Naive thymus-derived CD4-positive, alpha-beta T cell (primary cell): ENCODE measurements at regions not wholly inside any gene's neighbourhood (a gene's known extent, or its start where the extent isn't known, plus 50 kb on each side); places are given as distances from the start of the nearest gene placed in this dataset.
A peak's percentile ranks its signal among the peaks of the same experiment; 100 is the strongest.
"Not testable (repeated sequence)": the region's sequence is repeated elsewhere in the genome, so short reads cannot be mapped to it uniquely, and the experiment has no call there.

Experiments
- ATAC-seq: fragments of 150-1000 bp; cut with Tn5 transposase; 2 replicates; pipeline ENCODE4 v1.10.0; 2021; ENCODE audit warnings: mild to moderate bottlenecking, moderate library complexity
- CTCF ChIA-PET: fragments of 350-600 bp; sonication (Branson Sonifier 250); formaldehyde crosslinking; loops from one replicate; lab custom pipeline; 2021; ENCODE audit warnings: antibody characterized with exemption; lab: Charles Lee
- POLR2A ChIA-PET: fragments of 350-600 bp; sonication (Branson Sonifier 250); formaldehyde crosslinking; loops from one replicate; lab custom pipeline; 2021; ENCODE audit warnings: antibody characterized with exemption, inconsistent platforms; lab: Charles Lee
- DNase-seq, 9 donors: peaks; one replicate each; pipeline versions ENCODE4 v3.0.0 to v3.0.0-alpha.2; 2020 to 2022; ENCODE audit warnings: mixed read lengths in 1 of 9
- H3K27ac ChIP-seq: one replicate; pipeline ENCODE4 v1.7.0; 2013; ENCODE audit warnings: mild to moderate bottlenecking, low read depth, low read length, moderate library complexity
- H3K27me3 ChIP-seq, 2 donors: one replicate each; pipeline ENCODE4 v1.7.0; 2013; ENCODE audit warnings: low read length in 2 of 2, mild to moderate bottlenecking in 2 of 2, moderate library complexity in 2 of 2; ENCODE audit not compliant: control insufficient read depth in 2 of 2, insufficient read depth in 2 of 2
- H3K36me3 ChIP-seq, 3 experiments: 1 replicate in 2 of 3; 2 replicates in 1 of 3; pipeline ENCODE4 v1.7.0; 2013; ENCODE audit warnings: low read length in 3 of 3, mild to moderate bottlenecking in 3 of 3, moderate library complexity in 1 of 3; ENCODE audit not compliant: insufficient read depth in 3 of 3, control insufficient read depth in 2 of 3
- H3K4me1 ChIP-seq, 2 donors: one replicate each; pipeline ENCODE4 v1.7.0; 2013; ENCODE audit warnings: low read length in 2 of 2, mild to moderate bottlenecking in 2 of 2, moderate library complexity in 1 of 2; ENCODE audit not compliant: control insufficient read depth in 2 of 2, insufficient read depth in 2 of 2
- H3K4me3 ChIP-seq: 2 replicates; pipeline ENCODE4 v1.7.0; 2013; ENCODE audit warnings: mild to moderate bottlenecking, low read length
- H3K9me3 ChIP-seq, 3 experiments: 1 replicate in 2 of 3; 2 replicates in 1 of 3; pipeline ENCODE4 v1.7.0; 2013; ENCODE audit warnings: low read length in 3 of 3; ENCODE audit not compliant: control insufficient read depth in 2 of 3
- H3K27ac Mint-ChIP-seq, 9 donors: one replicate each; pipeline ENCODE4 v1.8.0; 2020 to 2022; ENCODE audit warnings: mixed read lengths in 9 of 9, mild to moderate bottlenecking in 8 of 9, moderate library complexity in 5 of 9, inconsistent platforms in 2 of 9
- H3K27me3 Mint-ChIP-seq, 5 donors: one replicate each; pipeline ENCODE4 v1.8.0; 2021 to 2022; ENCODE audit warnings: mixed read lengths in 5 of 5, mild to moderate bottlenecking in 1 of 5
- H3K36me3 Mint-ChIP-seq, 5 donors: one replicate each; pipeline ENCODE4 v1.8.0; 2020 to 2022; ENCODE audit warnings: mixed read lengths in 5 of 5, mild to moderate bottlenecking in 3 of 5, inconsistent platforms in 1 of 5
- H3K4me1 Mint-ChIP-seq, 7 donors: one replicate each; pipeline ENCODE4 v1.8.0; 2020 to 2022; ENCODE audit warnings: mixed read lengths in 7 of 7, mild to moderate bottlenecking in 3 of 7, inconsistent platforms in 1 of 7
- H3K4me3 Mint-ChIP-seq, 10 donors: one replicate each; pipeline ENCODE4 v1.8.0; 2020 to 2022; ENCODE audit warnings: mild to moderate bottlenecking in 10 of 10, mixed read lengths in 10 of 10, moderate library complexity in 6 of 10, inconsistent platforms in 2 of 10
- H3K9me3 Mint-ChIP-seq, 11 donors: one replicate each; pipeline ENCODE4 v1.8.0; 2020 to 2022; ENCODE audit warnings: mixed read lengths in 11 of 11, mild to moderate bottlenecking in 4 of 11, inconsistent platforms in 1 of 11, moderate library complexity in 1 of 11
- intact Hi-C, 2 donors: fragments of 100-400 bp; cut with micrococcal nuclease; formaldehyde crosslinking; loops; one replicate each; pipeline ENCODE4 v1.15.1; 2023

DNA sequence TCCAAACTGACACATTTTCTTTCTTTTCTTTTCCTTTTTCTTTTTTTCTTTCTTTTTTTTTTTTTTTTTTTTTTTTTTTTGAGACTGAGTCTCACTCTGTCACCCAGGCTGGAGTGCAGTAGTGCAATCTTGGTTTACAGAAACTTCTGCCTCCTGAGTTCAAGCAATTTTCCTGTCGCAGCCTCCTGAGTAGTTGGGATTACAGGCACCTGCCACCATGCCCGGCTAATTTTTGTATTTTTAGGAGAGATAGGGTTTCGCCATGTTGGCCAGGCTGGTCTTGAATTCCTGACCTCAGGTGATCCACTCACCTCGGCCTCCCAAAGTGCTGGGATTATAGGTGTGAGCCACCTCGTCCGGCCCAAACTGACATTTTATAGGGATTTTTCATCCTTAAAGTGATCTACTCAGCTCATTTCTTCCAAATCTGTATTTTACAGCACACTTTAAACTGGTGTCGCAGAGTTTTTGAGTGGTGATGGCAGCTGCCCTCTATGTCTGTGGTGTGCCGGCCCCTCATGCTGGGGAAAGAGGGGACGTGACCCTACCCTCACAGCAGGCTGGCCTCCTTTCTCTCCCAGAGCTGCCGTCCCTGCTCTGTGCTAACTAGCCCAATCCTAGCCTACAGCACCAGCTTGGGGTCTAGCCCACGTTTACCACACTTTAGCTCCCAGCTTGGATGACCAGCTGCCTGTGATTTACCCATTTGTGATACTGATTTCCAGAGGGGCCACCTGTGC, 211.9 kb upstream of the HAAO start:
- H3K27me3 Mint-ChIP-seq, result peaks cover 0 to 14% (median 7%) of the 10 kb centered on the region in 5 donors
- ATAC-seq, H3K9me3 ChIP-seq, H3K9me3 Mint-ChIP-seq, intact Hi-C loops, H3K36me3 Mint-ChIP-seq, H3K4me1 ChIP-seq, H3K4me3 ChIP-seq, POLR2A ChIA-PET, H3K4me1 Mint-ChIP-seq, H3K36me3 ChIP-seq, H3K27ac ChIP-seq, H3K27ac Mint-ChIP-seq, DNase-seq, H3K4me3 Mint-ChIP-seq, H3K27me3 ChIP-seq: not testable (repeated sequence)
- CTCF ChIA-PET, result interaction anchor here (0.5 to 1.2 kb wide), 4 partner anchors 9 to 480 kb away, joined by 3 to 4 read pairs (median 3); no protein-coding TSS in a partner anchor

GRCh38 chr2:43003702-43004101, 211.3 kb upstream of the HAAO start:
- DNase-seq (no peak), ATAC-seq (no peak)
- Mint-ChIP-seq H3K9me3 (peaks cover 0 to 9% (median 6%) of the 10 kb centered on the region in 11 donors), H3K4me1 (peaks cover 0 to 2% (median 0%) of the 10 kb centered on the region in 7 donors), H3K27ac (peak overlapping the region in 1 of 9 donors; percentile 22), H3K27me3 (peaks cover 0 to 14% (median 5%) of the 10 kb centered on the region in 5 donors), H3K36me3 (peaks cover 0 to 7% (median 5%) of the 10 kb centered on the region in 5 donors), H3K4me3 (no peak overlapping the region)
- Histone ChIP-seq H3K27ac (no peak overlapping the region), H3K27me3 (no peaks in the 10 kb centered on the region), H3K4me1 (no peaks in the 10 kb centered on the region), H3K9me3 (no peaks in the 10 kb centered on the region), H3K36me3 (no peaks in the 10 kb centered on the region), H3K4me3 (no peak overlapping the region)
- ChIA-PET CTCF (no interaction called here), POLR2A (no interaction called here)
- intact Hi-C loops, result no loop called here

DNA sequence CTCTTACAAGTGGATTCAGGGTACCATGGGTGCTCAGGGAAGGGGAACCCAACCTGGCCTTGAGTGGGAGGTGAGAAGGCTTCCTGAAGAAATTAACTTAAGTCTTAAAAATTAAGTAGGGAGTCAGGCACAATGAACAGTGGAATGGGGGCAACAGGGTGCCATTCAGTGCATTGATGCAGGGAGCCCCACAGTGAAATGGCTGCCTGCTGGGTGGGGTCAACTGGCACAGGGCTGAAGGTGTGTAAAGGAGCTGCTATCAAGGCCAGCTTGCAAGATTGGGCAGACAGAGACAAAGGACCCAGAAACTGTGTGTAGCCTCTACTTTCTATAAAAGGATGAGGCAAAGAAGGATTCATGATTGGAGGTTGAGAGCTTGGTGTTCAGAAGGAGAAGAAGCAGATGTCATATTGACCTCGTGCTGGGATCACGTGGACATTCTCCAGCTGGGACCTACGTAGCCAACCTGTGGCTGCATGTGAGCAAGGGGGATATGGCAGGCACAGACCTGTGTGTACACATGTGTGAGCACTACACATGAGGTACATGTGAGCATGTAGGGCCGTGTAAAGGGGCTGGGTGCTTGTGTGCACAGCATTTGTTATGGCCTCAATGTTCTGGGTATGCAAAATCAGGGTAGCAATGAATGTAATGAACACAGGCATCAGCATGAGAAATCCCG, 209.5 kb upstream of the HAAO start:
- POLR2A ChIA-PET, result no interaction called here
- peaks cover 0 to 14% (median 0%) of the 10 kb centered on the region in 5 donors for H3K27me3 Mint-ChIP-seq
- H3K4me1 Mint-ChIP-seq, result peaks cover 0 to 2% (median 0%) of the 10 kb centered on the region in 7 donors
- CTCF ChIA-PET, result no interaction called here
- Histone ChIP-seq H3K9me3 (no peaks in the 10 kb centered on the region), H3K27ac (no peak overlapping the region), H3K4me3 (no peak overlapping the region), H3K36me3 (no peaks in the 10 kb centered on the region), H3K4me1 (no peaks in the 10 kb centered on the region), H3K27me3 (no peaks in the 10 kb centered on the region)
- no peak overlapping the region for H3K4me3 Mint-ChIP-seq
- H3K9me3 Mint-ChIP-seq, result peaks cover 0 to 4% (median 0%) of the 10 kb centered on the region in 11 donors
- DNase-seq (no peak), ATAC-seq (no peak)
- H3K27ac Mint-ChIP-seq, result no peak overlapping the region
- no peaks in the 10 kb centered on the region for H3K36me3 Mint-ChIP-seq
- intact Hi-C loops, result no loop called here

DNA sequence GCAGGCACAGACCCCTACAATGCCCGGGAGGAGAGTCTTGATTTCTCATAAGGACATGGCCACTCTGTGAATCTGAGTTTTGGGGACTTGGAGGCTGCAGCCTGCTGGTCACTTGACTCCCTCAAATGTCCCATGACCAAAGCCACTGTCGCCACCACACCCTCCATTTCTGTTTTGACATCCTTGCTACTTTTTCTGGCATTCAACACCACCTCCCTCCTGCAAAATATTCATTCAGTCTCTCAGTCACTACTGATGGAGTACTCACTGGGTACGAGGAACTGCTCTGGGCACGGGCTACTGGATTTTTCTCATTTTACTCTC, 208.6 kb upstream of the HAAO start:
- Histone ChIP-seq H3K9me3 (no peaks in the 10 kb centered on the region), H3K27me3 (no peaks in the 10 kb centered on the region), H3K4me1 (no peaks in the 10 kb centered on the region), H3K4me3 (no peak overlapping the region), H3K36me3 (no peaks in the 10 kb centered on the region), H3K27ac (no peak overlapping the region)
- ATAC-seq, result no peak
- intact Hi-C loops, result no loop called here
- H3K9me3 Mint-ChIP-seq, result peaks cover 0 to 5% (median 0%) of the 10 kb centered on the region in 11 donors
- H3K4me3 Mint-ChIP-seq, result no peak overlapping the region
- H3K27me3 Mint-ChIP-seq, result peaks cover 0 to 14% (median 0%) of the 10 kb centered on the region in 5 donors
- DNase-seq, result no peak
- H3K36me3 Mint-ChIP-seq, result no peaks in the 10 kb centered on the region
- ChIA-PET POLR2A (no interaction called here), CTCF (no interaction called here)
- peaks cover 0 to 2% (median 0%) of the 10 kb centered on the region in 7 donors for H3K4me1 Mint-ChIP-seq
- no peak overlapping the region for H3K27ac Mint-ChIP-seq

DNA sequence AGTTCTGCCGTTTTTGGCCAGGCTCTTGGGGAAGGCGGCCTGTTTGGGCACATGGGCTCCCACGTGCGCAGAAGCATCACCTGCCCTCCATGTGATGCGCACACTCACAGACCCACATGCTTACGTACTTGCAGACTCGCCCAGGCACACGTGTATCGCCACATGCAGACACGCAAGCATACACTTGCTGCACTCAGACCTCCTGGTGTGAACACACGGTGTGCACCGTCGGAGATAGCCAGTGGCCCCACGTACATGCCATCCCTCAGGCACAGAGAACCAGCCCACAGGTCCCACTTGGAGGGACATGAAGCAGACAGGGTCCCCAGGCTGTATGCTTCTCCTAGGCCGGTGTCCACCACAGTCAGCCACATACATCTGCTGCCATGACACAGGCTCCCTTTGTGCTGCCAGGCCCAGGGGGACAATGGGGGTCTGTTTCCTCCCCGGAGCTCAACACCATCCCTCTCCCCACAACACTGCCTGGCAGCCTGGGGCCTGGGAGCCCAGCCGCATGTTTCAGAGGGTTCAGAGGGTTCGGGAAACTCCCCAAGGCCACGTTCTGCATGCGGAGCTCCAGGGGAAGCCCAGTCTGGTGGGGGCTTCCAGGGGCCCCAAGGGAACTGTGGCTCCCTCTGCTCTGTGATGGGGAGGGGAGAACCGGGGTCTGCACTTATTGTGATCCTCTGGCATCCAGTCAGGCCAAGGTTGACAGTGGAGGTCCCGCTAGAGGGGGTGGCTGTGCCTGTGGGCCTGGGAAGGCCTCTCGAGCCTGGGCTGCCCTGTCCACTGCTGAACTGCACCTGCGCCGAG, 208.1 kb upstream of the HAAO start:
- Histone ChIP-seq H3K36me3 (no peaks in the 10 kb centered on the region), H3K27me3 (no peaks in the 10 kb centered on the region), H3K4me1 (no peaks in the 10 kb centered on the region), H3K4me3 (no peak overlapping the region), H3K9me3 (no peaks in the 10 kb centered on the region), H3K27ac (no peak overlapping the region)
- POLR2A ChIA-PET, result no interaction called here
- Mint-ChIP-seq H3K36me3 (peaks cover 0 to 2% (median 0%) of the 10 kb centered on the region in 5 donors), H3K27ac (no peak overlapping the region), H3K4me3 (no peak overlapping the region), H3K27me3 (peaks cover 0 to 18% (median 0%) of the 10 kb centered on the region in 5 donors), H3K4me1 (peaks cover 0 to 2% (median 0%) of the 10 kb centered on the region in 7 donors), H3K9me3 (peaks cover 0 to 10% (median 3%) of the 10 kb centered on the region in 11 donors)
- ATAC-seq, result no peak
- CTCF ChIA-PET, result no interaction called here
- intact Hi-C loops, result no loop called here
- DNase-seq, result no peak

DNA sequence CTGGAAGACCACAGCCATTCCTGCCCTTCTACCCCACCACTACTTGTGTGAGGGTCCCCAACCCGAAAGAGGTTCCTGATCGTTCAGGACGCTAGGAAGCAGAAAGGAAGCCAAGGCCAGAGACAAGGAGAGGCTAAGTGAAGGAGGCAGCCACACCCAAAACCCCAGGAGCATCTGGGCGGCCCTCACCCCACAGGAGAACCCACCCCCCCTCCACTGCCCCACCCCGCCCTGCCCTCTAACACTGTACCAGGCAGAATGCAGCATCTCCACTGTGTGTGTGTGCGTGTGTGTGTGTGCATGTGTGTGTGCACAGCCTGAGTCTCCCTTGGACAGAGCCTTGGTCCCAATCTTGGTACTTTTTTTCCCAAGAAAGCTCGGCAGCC, 207.5 kb upstream of the HAAO start:
- Mint-ChIP-seq H3K4me1 (peaks cover 0 to 1% (median 0%) of the 10 kb centered on the region in 7 donors), H3K9me3 (peaks cover 0 to 11% (median 3%) of the 10 kb centered on the region in 11 donors), H3K27ac (no peak overlapping the region), H3K36me3 (peaks cover 0 to 2% (median 0%) of the 10 kb centered on the region in 5 donors), H3K27me3 (peaks cover 0 to 14% (median 0%) of the 10 kb centered on the region in 5 donors), H3K4me3 (no peak overlapping the region)
- ChIA-PET POLR2A (no interaction called here), CTCF (no interaction called here)
- Histone ChIP-seq H3K4me3 (no peak overlapping the region), H3K4me1 (no peaks in the 10 kb centered on the region), H3K9me3 (no peaks in the 10 kb centered on the region), H3K36me3 (no peaks in the 10 kb centered on the region), H3K27ac (no peak overlapping the region), H3K27me3 (no peaks in the 10 kb centered on the region)
- DNase-seq (no peak), ATAC-seq (no peak)
- intact Hi-C loops, result no loop called here
